Astrocyte (in vitro differentiated cells and primary cell): ENCODE measurements at regions not wholly inside any gene's neighbourhood (a gene's known extent, or its start where the extent isn't known, plus 50 kb on each side); places are given as distances from the start of the nearest gene placed in this dataset.

ENCODE experiments used
- EZH2 ChIP-seq: IDR thresholded peaks from 2 replicates; pipeline ENCODE4 v1.6.1; 2012; ENCODE audit warnings: mild to moderate bottlenecking, low read length, inconsistent platforms; ENCODE audit not compliant: insufficient read depth
- TF ChIP-seq, protein P1 (sequence below): IDR thresholded peaks from 2 replicates; pipeline ENCODE4 v1.5.1; 2011; ENCODE audit warnings: low read depth, mild to moderate bottlenecking, inconsistent platforms, low read length, moderate library complexity; ENCODE audit not compliant: insufficient read depth

DNA sequence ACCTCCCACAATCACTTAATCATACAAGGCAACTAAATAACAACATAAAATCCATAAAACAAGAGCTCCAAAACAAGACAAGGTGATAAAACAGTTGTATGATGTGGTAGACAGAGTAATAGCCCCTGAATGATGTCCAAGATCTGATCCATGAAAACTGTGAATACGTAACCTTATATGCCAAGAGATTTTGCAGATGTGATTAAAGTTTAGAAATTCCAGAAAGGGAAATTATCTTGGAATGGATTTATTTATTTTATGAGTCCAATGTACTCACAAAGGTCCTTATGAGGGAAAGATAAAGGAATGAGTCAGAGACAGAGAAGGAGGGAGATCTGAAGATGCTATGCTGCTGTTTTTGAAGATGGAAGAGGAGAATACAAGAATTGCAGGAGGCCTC, 1775.7 kb upstream of the C9orf72 start:
- TF ChIP-seq, protein P1, sequence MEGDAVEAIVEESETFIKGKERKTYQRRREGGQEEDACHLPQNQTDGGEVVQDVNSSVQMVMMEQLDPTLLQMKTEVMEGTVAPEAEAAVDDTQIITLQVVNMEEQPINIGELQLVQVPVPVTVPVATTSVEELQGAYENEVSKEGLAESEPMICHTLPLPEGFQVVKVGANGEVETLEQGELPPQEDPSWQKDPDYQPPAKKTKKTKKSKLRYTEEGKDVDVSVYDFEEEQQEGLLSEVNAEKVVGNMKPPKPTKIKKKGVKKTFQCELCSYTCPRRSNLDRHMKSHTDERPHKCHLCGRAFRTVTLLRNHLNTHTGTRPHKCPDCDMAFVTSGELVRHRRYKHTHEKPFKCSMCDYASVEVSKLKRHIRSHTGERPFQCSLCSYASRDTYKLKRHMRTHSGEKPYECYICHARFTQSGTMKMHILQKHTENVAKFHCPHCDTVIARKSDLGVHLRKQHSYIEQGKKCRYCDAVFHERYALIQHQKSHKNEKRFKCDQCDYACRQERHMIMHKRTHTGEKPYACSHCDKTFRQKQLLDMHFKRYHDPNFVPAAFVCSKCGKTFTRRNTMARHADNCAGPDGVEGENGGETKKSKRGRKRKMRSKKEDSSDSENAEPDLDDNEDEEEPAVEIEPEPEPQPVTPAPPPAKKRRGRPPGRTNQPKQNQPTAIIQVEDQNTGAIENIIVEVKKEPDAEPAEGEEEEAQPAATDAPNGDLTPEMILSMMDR = no peak
- TF ChIP-seq EZH2 = no peak
